DND-41 (cell line): ENCODE measurements at regions not wholly inside any gene's neighbourhood (a gene's known extent, or its start where the extent isn't known, plus 50 kb on each side); places are given as distances from the start of the nearest gene placed in this dataset.
"Not testable (repeated sequence)": the region's sequence is repeated elsewhere in the genome, so short reads cannot be mapped to it uniquely, and the experiment has no call there.

Source experiments
- ATAC-seq: fragments of 200-7000 bp; cut with Tn5 transposase; 3 replicates; pipeline ENCODE4 v1.9.1; 2021; ENCODE audit warnings: low read depth; ENCODE audit not compliant: insufficient read depth
- DNase-seq: peaks from one replicate; pipeline ENCODE4 v3.0.0-alpha.2; 2020
- H2AFZ ChIP-seq: 2 replicates; pipeline ENCODE4 v1.6.0; 2012; ENCODE audit warnings: low read depth, low read length
- H3K27ac ChIP-seq: 2 replicates; pipeline ENCODE4 v1.5.1; 2012; ENCODE audit warnings: low read length, inconsistent platforms
- H3K27me3 ChIP-seq: fragments of 200-600 bp; sonication (generic); 2 replicates; pipeline ENCODE4 v1.6.0; 2012; ENCODE audit warnings: low read length, mild to moderate bottlenecking, inconsistent platforms; ENCODE audit not compliant: insufficient read depth, poor library complexity
- H3K36me3 ChIP-seq: 2 replicates; pipeline ENCODE4 v1.5.1; 2012; ENCODE audit warnings: low read length, inconsistent platforms; ENCODE audit not compliant: insufficient read depth
- H3K4me1 ChIP-seq: 2 replicates; pipeline ENCODE4 v1.5.1; 2012; ENCODE audit warnings: mild to moderate bottlenecking, low read length; ENCODE audit not compliant: insufficient read depth
- H3K4me2 ChIP-seq: 2 replicates; pipeline ENCODE4 v1.6.0; 2012; ENCODE audit warnings: mild to moderate bottlenecking, moderate library complexity, low read length, inconsistent platforms; ENCODE audit not compliant: insufficient read depth
- H3K4me3 ChIP-seq, 2 experiments: fragments of 200-600 bp in 1 of 2; shearing (Covaris generic) in 1 of 2; 2 replicates each; pipeline ENCODE4 v1.5.1; 2012 to 2016; ENCODE audit warnings: inconsistent platforms in 2 of 2, low read length in 2 of 2, mild to moderate bottlenecking in 2 of 2, low read depth in 1 of 2, moderate library complexity in 1 of 2
- H3K79me2 ChIP-seq: 2 replicates; pipeline ENCODE4 v1.6.0; 2012; ENCODE audit warnings: low read length, inconsistent platforms; ENCODE audit not compliant: insufficient read depth
- H3K9ac ChIP-seq: 2 replicates; pipeline ENCODE4 v1.6.0; 2012; ENCODE audit warnings: low read depth, mild to moderate bottlenecking, inconsistent platforms, low read length, moderate library complexity
- H3K9me3 ChIP-seq: 2 replicates; pipeline ENCODE4 v1.5.1; 2012; ENCODE audit warnings: low read length, moderate library complexity, mild to moderate bottlenecking, inconsistent platforms; ENCODE audit not compliant: insufficient read depth, severe bottlenecking
- H4K20me1 ChIP-seq: 2 replicates; pipeline ENCODE4 v1.6.0; 2012; ENCODE audit warnings: low read length; ENCODE audit not compliant: insufficient read depth
- EZH2 ChIP-seq: IDR thresholded peaks from 3 replicates; pipeline ENCODE4 v1.6.1; 2012; ENCODE audit warnings: borderline replicate concordance, low read depth, mild to moderate bottlenecking, moderate library complexity, low read length, inconsistent platforms; ENCODE audit not compliant: severe bottlenecking
- TF ChIP-seq, protein P1 (sequence below): IDR thresholded peaks from 2 replicates; pipeline ENCODE4 v1.5.1; 2012; ENCODE audit warnings: borderline replicate concordance, low read length, moderate library complexity, mild to moderate bottlenecking; ENCODE audit not compliant: poor library complexity, severe bottlenecking; ENCODE audit errors: extremely low read depth

DNA sequence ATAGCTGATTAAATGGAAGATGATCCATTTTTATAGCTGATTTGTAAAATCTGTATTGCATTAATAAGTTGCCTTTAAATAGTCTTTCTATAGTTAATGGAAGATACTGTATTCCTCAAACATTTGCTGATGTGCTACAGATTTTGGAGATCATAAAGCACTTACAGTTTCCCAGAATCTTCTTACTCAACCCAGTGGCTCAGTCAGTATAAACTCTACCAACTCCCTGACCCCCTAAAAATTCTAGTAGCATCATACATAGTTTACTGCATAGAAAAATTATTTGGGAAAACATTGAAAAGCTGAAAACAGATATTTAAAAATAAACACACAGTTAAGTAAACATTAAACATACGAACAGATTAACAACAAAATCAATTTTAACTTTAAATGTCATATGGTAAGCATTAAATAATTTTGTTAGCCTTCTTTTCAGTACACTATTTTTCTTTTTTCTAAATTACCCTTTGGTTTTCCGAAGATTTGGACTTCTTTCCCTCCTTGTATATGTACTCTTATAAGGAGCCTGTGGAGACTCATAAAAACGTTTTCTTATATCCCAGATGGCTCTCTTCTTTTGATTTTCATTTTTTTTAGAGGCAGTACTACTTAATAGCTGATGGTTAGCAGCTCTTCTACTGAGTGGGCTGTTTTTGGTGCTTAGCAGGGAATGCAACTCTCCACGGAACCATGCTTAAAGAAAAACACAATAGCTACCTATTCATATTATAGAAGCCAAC, 62.7 kb upstream of the BMP5 start:
- H2AFZ ChIP-seq, result no peak overlapping the region
- H3K79me2 ChIP-seq, result no peaks in the 10 kb centered on the region
- no peaks in the 10 kb centered on the region for H4K20me1 ChIP-seq
- H3K4me2 ChIP-seq, result no peak overlapping the region
- no peak for ATAC-seq
- DNase-seq, result no peak
- H3K27me3 ChIP-seq, result no peaks in the 10 kb centered on the region
- no peaks in the 10 kb centered on the region for H3K4me1 ChIP-seq
- TF ChIP-seq EZH2, result no peak
- TF ChIP-seq, protein P1, sequence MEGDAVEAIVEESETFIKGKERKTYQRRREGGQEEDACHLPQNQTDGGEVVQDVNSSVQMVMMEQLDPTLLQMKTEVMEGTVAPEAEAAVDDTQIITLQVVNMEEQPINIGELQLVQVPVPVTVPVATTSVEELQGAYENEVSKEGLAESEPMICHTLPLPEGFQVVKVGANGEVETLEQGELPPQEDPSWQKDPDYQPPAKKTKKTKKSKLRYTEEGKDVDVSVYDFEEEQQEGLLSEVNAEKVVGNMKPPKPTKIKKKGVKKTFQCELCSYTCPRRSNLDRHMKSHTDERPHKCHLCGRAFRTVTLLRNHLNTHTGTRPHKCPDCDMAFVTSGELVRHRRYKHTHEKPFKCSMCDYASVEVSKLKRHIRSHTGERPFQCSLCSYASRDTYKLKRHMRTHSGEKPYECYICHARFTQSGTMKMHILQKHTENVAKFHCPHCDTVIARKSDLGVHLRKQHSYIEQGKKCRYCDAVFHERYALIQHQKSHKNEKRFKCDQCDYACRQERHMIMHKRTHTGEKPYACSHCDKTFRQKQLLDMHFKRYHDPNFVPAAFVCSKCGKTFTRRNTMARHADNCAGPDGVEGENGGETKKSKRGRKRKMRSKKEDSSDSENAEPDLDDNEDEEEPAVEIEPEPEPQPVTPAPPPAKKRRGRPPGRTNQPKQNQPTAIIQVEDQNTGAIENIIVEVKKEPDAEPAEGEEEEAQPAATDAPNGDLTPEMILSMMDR, result no peak
- no peaks in the 10 kb centered on the region for H3K36me3 ChIP-seq
- no peak overlapping the region for H3K4me3 ChIP-seq
- H3K9me3 ChIP-seq, result no peaks in the 10 kb centered on the region
- no peak overlapping the region for H3K27ac ChIP-seq
- H3K9ac ChIP-seq, result no peak overlapping the region

- Histone ChIP-seq H3K27me3 (no peaks in the 10 kb centered on the region), H3K4me3 (no peak overlapping the region), H3K4me2 (no peak overlapping the region), H3K9me3 (no peaks in the 10 kb centered on the region), H3K27ac (no peak overlapping the region), H3K79me2 (no peaks in the 10 kb centered on the region), H3K4me1 (no peaks in the 10 kb centered on the region), H3K36me3 (no peaks in the 10 kb centered on the region), H3K9ac (no peak overlapping the region), H2AFZ (no peak overlapping the region), H4K20me1 (no peaks in the 10 kb centered on the region)
- DNase-seq (no peak), ATAC-seq (no peak)
- TF ChIP-seq, protein P1, result no peak
- no peak for TF ChIP-seq EZH2
Observed at GRCh38 chr6:55937261-55937947, 62.0 kb upstream of the BMP5 start.

GRCh38 chr6:55931101-55931500, 55.7 kb upstream of the BMP5 start:
- Histone ChIP-seq H3K79me2 (no peaks in the 10 kb centered on the region), H3K36me3 (no peaks in the 10 kb centered on the region), H2AFZ (no peak overlapping the region), H3K9me3 (no peaks in the 10 kb centered on the region), H4K20me1 (no peaks in the 10 kb centered on the region), H3K4me2 (no peak overlapping the region), H3K4me1 (no peaks in the 10 kb centered on the region), H3K9ac (no peak overlapping the region), H3K4me3 (no peak overlapping the region), H3K27ac (no peak overlapping the region), H3K27me3 (no peaks in the 10 kb centered on the region)
- ATAC-seq, result no peak
- no peak for DNase-seq
- TF ChIP-seq, protein P1, result no peak
- TF ChIP-seq EZH2, result no peak

GRCh38 chr6:55927713-55928112, 52.3 kb upstream of the BMP5 start:
- not testable (repeated sequence) for H3K4me3 ChIP-seq, H3K9me3 ChIP-seq, H3K4me1 ChIP-seq, DNase-seq, H3K27me3 ChIP-seq, ATAC-seq, H2AFZ ChIP-seq, H4K20me1 ChIP-seq, H3K4me2 ChIP-seq, H3K27ac ChIP-seq, H3K36me3 ChIP-seq, H3K9ac ChIP-seq, H3K79me2 ChIP-seq
